GM19238 (cell line): ENCODE measurements at regions not wholly inside any gene's neighbourhood (a gene's known extent, or its start where the extent isn't known, plus 50 kb on each side); places are given as distances from the start of the nearest gene placed in this dataset.

Source experiments
- DNase-seq: peaks from one replicate; pipeline ENCODE4 v3.0.0; 2011; ENCODE audit warnings: low spot score; ENCODE audit not compliant: insufficient read length

GRCh38 chr12:22740656-22741355, 115.8 kb downstream of the ETNK1 start:
- DNase-seq: no peak

GRCh38 chr12:22743700-22744099, 118.7 kb downstream of the ETNK1 start:
- DNase-seq: no peak

GRCh38 chr12:22744197-22744596, 119.2 kb downstream of the ETNK1 start:
- no peak for DNase-seq

- no peak for DNase-seq
Observed at GRCh38 chr12:22746720-22747119, 121.7 kb downstream of the ETNK1 start.

GRCh38 chr12:22755629-22756028, 130.7 kb downstream of the ETNK1 start:
- DNase-seq: no peak

DNA sequence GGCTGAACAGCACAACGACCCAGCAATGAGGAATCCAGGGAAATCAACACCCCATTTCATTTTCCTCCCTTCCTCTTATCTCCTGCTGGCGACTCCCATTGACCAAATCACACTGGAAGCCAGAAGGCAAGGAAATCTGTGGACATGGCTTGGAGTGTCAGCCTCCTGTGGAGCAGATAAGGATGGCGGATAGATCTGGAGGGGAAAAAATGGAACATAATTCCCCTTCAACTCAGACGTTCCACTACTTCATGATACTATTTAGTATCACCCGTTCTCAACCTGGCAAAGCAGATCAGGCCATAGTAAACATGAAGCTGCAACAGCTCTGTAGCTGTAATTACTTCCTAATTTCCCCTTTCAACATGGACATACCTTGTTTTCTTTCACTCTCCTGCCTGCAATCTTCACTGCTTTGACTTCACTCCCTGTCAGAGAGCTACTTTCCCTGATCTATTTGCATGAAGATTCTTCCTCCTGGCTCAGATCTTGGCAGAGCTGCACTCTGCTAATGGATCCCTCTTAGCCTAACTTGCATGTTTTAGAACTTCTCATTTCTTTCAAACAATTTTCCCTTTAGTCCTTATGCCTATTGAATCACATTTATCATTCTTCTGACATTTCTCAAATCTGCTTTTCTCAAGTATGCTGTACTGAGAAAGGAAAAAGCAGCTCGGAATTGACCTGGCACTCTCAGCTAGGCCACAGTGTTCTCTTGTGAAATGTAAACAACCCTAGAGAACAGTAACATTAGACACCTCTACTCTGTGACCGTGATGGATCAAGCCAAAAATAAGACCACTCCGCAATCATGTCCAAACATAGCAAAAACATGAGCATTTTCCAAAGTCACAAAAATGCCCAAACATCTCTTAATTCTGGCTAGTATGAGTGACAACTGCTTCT, 135.1 kb downstream of the ETNK1 start:
- no peak for DNase-seq

- DNase-seq: no peak
Observed at GRCh38 chr12:22765421-22766130, 140.6 kb downstream of the ETNK1 start.

- DNase-seq: no peak
Observed at GRCh38 chr12:22766911-22767420, 142.0 kb downstream of the ETNK1 start.

DNA sequence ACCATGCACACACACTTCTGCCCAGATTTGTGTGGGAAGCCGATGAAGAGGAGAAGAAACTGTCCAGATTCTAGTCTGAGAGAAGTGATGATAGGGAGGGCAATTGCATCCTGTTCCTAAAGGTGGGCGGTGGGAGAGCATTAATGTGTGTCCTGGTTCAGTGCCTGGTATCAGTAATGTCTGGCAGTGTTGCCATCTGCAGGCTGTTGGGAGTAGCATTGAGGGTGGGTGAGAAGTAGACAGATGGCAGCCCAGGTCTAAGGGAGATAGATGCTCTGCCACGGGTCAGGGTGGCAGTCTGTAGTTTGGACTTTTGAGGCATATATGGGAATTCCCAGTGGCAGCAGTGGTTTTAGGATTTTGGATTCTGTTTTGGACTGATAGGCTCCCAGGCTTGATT, 156.4 kb downstream of the ETNK1 start:
- DNase-seq: no peak

- no peak for DNase-seq
Observed at GRCh38 chr12:22787557-22787956, 162.6 kb downstream of the ETNK1 start.

DNA sequence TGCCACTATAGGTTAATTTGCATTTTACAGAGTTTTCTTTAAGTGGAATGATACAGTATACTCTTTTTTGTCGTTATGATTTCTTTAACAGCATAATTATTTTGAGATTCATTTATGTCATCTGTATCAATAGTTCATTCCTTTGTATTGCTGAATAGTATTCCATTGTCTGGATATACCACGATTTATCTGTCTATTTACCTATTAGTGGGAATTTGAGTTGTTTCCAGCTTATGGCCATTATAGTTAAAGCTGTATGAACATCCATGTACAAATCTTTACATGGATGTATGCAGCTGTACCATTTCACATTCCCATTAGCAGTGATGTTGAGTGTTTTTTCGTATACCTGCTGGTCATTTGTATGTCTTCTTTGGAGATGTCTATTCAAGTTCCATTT, 163.9 kb downstream of the ETNK1 start:
- no peak for DNase-seq

- DNase-seq: no peak
Observed at GRCh38 chr12:22792138-22792537, 167.2 kb downstream of the ETNK1 start.

DNA sequence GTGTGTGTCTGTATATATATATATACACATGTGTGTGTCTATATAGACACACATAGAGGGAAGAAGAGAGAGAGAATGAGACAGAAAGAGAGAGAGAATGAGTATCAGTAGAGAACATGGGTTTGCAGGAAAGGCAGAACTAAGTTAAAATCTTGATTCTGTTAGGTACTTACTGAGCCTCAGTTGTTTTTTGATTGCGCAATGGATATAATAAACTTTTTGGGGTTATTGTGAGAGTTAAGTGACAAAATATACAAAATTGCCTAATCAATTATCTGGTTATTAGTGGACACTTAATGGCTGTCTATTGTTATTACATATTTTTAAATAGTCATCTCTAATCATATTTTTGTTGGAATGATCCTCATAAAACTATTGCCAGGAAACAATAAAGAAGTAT, 169.0 kb downstream of the ETNK1 start:
- no peak for DNase-seq

- DNase-seq: no peak
Observed at GRCh38 chr12:22796941-22797630, 172.1 kb downstream of the ETNK1 start.

GRCh38 chr12:22797701-22798100, 172.7 kb downstream of the ETNK1 start:
- no peak for DNase-seq

- DNase-seq: no peak
Observed at GRCh38 chr12:22798116-22798515, 173.1 kb downstream of the ETNK1 start.

DNA sequence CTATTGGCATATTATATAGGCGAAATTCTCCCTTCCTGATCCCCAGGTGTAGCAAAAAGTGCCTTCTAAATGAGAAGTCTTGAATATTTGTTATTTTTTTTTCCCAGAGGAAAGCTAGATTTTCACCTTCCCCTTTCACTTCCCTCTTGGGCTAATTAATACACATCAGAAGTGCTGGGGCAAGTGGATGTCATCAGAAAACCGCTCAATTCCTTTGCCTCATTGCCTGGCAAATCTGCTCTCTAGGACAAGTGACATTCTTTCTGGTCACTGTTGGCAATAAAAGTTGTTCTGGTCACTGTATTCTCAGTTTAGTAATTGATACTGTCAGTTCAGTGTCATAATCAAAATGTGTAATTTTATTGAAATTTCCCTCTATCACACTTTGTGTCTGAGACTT, 174.5 kb downstream of the ETNK1 start:
- DNase-seq: no peak

- DNase-seq: no peak
Observed at GRCh38 chr12:22800332-22800731, 175.4 kb downstream of the ETNK1 start.

- no peak for DNase-seq
Observed at GRCh38 chr12:22802883-22803630, 178.1 kb downstream of the ETNK1 start.

- no peak for DNase-seq
Observed at GRCh38 chr12:22803725-22804124, 178.8 kb downstream of the ETNK1 start.

- DNase-seq: no peak
Observed at GRCh38 chr12:22808860-22809259, 183.9 kb downstream of the ETNK1 start.
